Natural killer cell (primary cell): ENCODE measurements at regions not wholly inside any gene's neighbourhood (a gene's known extent, or its start where the extent isn't known, plus 50 kb on each side); places are given as distances from the start of the nearest gene placed in this dataset.

Experiments used
- ATAC-seq, 3 donors: fragments of 150-1000 bp in 2 of 3; fragments of 200-7000 bp in 1 of 3; cut with Tn5 transposase; 1 replicate in 1 of 3; 2 replicates in 2 of 3; pipeline ENCODE4 v1.10.0; 2021; ENCODE audit warnings: mild to moderate bottlenecking in 2 of 3, moderate library complexity in 2 of 3
- DNase-seq, 2 donors: peaks; one replicate each; pipeline versions ENCODE4 v3.0.0 to v3.0.0-alpha.2; 2013 to 2021; ENCODE audit warnings: mixed read lengths in 1 of 2
- H3K27ac ChIP-seq: one replicate; pipeline ENCODE4 v1.5.1; 2013; ENCODE audit warnings: mild to moderate bottlenecking, low read length
- H3K27me3 ChIP-seq: one replicate; pipeline ENCODE4 v1.6.1; 2013; ENCODE audit warnings: low read length; ENCODE audit not compliant: control insufficient read depth, insufficient read depth
- H3K36me3 ChIP-seq: one replicate; pipeline ENCODE4 v1.6.1; 2013; ENCODE audit warnings: low read length; ENCODE audit not compliant: control insufficient read depth, insufficient read depth
- H3K4me1 ChIP-seq: one replicate; pipeline ENCODE4 v1.6.1; 2013; ENCODE audit warnings: low read length; ENCODE audit not compliant: control insufficient read depth, insufficient read depth
- H3K4me3 ChIP-seq: one replicate; pipeline ENCODE4 v1.5.1; 2013; ENCODE audit warnings: low read length
- H3K9me3 ChIP-seq: one replicate; pipeline ENCODE4 v1.6.1; 2013; ENCODE audit warnings: low read length; ENCODE audit not compliant: control insufficient read depth, insufficient read depth
- H3K27ac Mint-ChIP-seq, 2 donors: one replicate each; pipeline ENCODE4 v1.8.0; 2022; ENCODE audit warnings: mild to moderate bottlenecking in 2 of 2, mixed read lengths in 2 of 2, moderate library complexity in 1 of 2
- H3K27me3 Mint-ChIP-seq, 2 donors: one replicate each; pipeline ENCODE4 v1.8.0; 2022; ENCODE audit warnings: low read depth in 2 of 2, mixed read lengths in 2 of 2
- H3K36me3 Mint-ChIP-seq: one replicate; pipeline ENCODE4 v1.8.0; 2022; ENCODE audit warnings: mixed read lengths
- H3K4me1 Mint-ChIP-seq, 2 donors: one replicate each; pipeline ENCODE4 v1.8.0; 2022; ENCODE audit warnings: mixed read lengths in 2 of 2
- H3K4me3 Mint-ChIP-seq: one replicate; pipeline ENCODE4 v1.8.0; 2022; ENCODE audit warnings: mild to moderate bottlenecking, moderate library complexity, mixed read lengths
- H3K9me3 Mint-ChIP-seq, 2 donors: one replicate each; pipeline ENCODE4 v1.8.0; 2022; ENCODE audit warnings: mixed read lengths in 2 of 2
- WGBS: methylation state at CpG from one replicate; pipeline ENCODE4 v1.1.7; 2013; ENCODE audit warnings: missing lambda C conversion rate; ENCODE audit not compliant: insufficient coverage; 5-methylcytosine and 5-hydroxymethylcytosine counted together
- intact Hi-C: fragments of 100-400 bp; cut with micrococcal nuclease; formaldehyde crosslinking; loops from one replicate; pipeline ENCODE4 v1.14.2; 2022
- TF ChIP-seq, protein P1 (sequence below): fragments of 200-600 bp; IDR thresholded peaks from one replicate; pipeline ENCODE4 v1.8.0; 2022; ENCODE audit warnings: antibody characterized with exemption

GRCh38 chr3:106191913-106192312, 323.1 kb upstream of the CBLB start:
- Histone ChIP-seq H3K4me1 (no peaks in the 10 kb centered on the region), H3K27ac (no peak overlapping the region), H3K27me3 (no peaks in the 10 kb centered on the region), H3K36me3 (no peaks in the 10 kb centered on the region), H3K9me3 (no peaks in the 10 kb centered on the region), H3K4me3 (no peak overlapping the region)
- TF ChIP-seq, protein P1, sequence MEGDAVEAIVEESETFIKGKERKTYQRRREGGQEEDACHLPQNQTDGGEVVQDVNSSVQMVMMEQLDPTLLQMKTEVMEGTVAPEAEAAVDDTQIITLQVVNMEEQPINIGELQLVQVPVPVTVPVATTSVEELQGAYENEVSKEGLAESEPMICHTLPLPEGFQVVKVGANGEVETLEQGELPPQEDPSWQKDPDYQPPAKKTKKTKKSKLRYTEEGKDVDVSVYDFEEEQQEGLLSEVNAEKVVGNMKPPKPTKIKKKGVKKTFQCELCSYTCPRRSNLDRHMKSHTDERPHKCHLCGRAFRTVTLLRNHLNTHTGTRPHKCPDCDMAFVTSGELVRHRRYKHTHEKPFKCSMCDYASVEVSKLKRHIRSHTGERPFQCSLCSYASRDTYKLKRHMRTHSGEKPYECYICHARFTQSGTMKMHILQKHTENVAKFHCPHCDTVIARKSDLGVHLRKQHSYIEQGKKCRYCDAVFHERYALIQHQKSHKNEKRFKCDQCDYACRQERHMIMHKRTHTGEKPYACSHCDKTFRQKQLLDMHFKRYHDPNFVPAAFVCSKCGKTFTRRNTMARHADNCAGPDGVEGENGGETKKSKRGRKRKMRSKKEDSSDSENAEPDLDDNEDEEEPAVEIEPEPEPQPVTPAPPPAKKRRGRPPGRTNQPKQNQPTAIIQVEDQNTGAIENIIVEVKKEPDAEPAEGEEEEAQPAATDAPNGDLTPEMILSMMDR = no peak
- Mint-ChIP-seq H3K36me3 (no peaks in the 10 kb centered on the region), H3K27me3 (no peaks in the 10 kb centered on the region), H3K9me3 (no peaks in the 10 kb centered on the region), H3K4me1 (peaks cover 0 to 5% of the 10 kb centered on the region in 2 donors), H3K27ac (no peak overlapping the region), H3K4me3 (no peak overlapping the region)
- no peak for DNase-seq
- intact Hi-C loops = no loop called here
- WGBS = 100% methylated on average over 3 of the region's 3 CpGs
- ATAC-seq = no peak

DNA sequence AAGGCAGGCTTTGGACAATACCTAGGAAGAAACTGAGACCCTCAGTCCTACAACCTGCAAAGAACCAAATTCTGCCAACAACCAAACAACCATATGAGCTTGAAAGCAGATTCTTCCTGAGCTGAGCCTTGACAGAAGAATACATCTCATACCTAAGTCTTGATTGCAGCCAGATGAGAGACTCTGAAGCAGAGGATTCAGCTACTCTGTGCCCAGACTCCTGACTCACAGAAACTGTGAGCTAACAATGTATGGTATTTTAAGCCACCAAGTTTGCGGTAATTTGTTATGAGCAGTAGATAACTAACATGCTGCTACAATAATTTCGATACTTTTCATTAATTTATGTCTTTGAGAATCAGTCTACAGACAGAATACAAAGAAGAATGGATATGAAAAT, 325.1 kb upstream of the CBLB start:
- peaks cover 0 to 2% of the 10 kb centered on the region in 2 donors for H3K9me3 Mint-ChIP-seq
- intact Hi-C loops = no loop called here
- H3K27ac Mint-ChIP-seq = no peak overlapping the region
- Histone ChIP-seq H3K9me3 (no peaks in the 10 kb centered on the region), H3K27ac (no peak overlapping the region), H3K4me1 (no peaks in the 10 kb centered on the region), H3K36me3 (no peaks in the 10 kb centered on the region), H3K4me3 (no peak overlapping the region), H3K27me3 (no peaks in the 10 kb centered on the region)
- H3K4me1 Mint-ChIP-seq = no peaks in the 10 kb centered on the region
- H3K27me3 Mint-ChIP-seq = no peaks in the 10 kb centered on the region
- no peak for ATAC-seq
- 100% methylated on average over 1 of the region's 2 CpGs for WGBS
- TF ChIP-seq, protein P1 = no peak
- H3K4me3 Mint-ChIP-seq = no peak overlapping the region
- no peak for DNase-seq
- no peaks in the 10 kb centered on the region for H3K36me3 Mint-ChIP-seq

GRCh38 chr3:106194726-106195125, 325.9 kb upstream of the CBLB start:
- H3K27me3 ChIP-seq = no peaks in the 10 kb centered on the region
- H3K27ac Mint-ChIP-seq = no peak overlapping the region
- no peaks in the 10 kb centered on the region for H3K4me1 ChIP-seq
- WGBS = no CpG with 5 or more reads among the region's 1 CpG
- H3K4me1 Mint-ChIP-seq = no peaks in the 10 kb centered on the region
- H3K36me3 Mint-ChIP-seq = no peaks in the 10 kb centered on the region
- no peaks in the 10 kb centered on the region for H3K36me3 ChIP-seq
- no peaks in the 10 kb centered on the region for H3K27me3 Mint-ChIP-seq
- peaks cover 0 to 2% of the 10 kb centered on the region in 2 donors for H3K9me3 Mint-ChIP-seq
- H3K27ac ChIP-seq = no peak overlapping the region
- intact Hi-C loops = no loop called here
- no peak overlapping the region for H3K4me3 ChIP-seq
- no peak for ATAC-seq
- no peak for DNase-seq
- H3K9me3 ChIP-seq = no peaks in the 10 kb centered on the region
- TF ChIP-seq, protein P1 = no peak
- no peak overlapping the region for H3K4me3 Mint-ChIP-seq

DNA sequence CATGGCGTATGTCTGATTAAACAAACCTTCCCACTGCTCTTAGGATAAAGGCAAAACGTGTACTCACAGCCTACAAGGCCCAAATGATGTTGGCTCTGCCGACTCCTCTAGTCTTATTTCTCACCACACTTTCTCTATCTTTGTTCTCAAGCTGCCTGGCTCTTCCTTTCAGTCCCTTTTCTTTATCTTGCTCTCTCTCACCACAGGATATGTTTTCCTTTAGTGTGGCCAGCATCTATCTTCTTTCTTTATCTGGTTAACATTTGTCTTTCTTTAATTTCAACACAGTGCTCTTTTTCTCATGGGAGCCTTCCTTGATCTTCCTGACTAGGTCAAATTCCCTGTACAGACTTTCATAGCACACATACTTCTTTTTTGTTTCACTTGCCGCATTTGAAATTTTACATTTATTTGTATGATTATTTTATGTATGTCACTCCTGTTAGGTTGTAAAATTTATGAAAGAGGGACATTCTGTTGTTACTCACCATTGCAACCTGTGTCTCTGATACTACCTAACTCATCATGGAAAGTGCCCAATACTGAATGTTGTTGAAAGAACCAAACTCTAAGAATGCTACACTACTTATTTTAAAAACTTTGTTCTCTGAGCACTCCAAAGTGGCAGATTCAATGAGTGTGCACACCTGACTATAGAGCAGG, 328.9 kb upstream of the CBLB start:
- no peak overlapping the region for H3K27ac ChIP-seq
- H3K36me3 ChIP-seq = no peaks in the 10 kb centered on the region
- DNase-seq = no peak
- H3K27ac Mint-ChIP-seq = no peak overlapping the region
- H3K4me1 Mint-ChIP-seq = no peaks in the 10 kb centered on the region
- H3K4me3 Mint-ChIP-seq = no peak overlapping the region
- 56% methylated on average over 3 of the region's 4 CpGs for WGBS
- no peak overlapping the region for H3K4me3 ChIP-seq
- intact Hi-C loops = no loop called here
- H3K27me3 Mint-ChIP-seq = no peaks in the 10 kb centered on the region
- peaks cover 0 to 2% of the 10 kb centered on the region in 2 donors for H3K9me3 Mint-ChIP-seq
- H3K36me3 Mint-ChIP-seq = no peaks in the 10 kb centered on the region
- H3K27me3 ChIP-seq = no peaks in the 10 kb centered on the region
- TF ChIP-seq, protein P1 = no peak
- no peaks in the 10 kb centered on the region for H3K4me1 ChIP-seq
- ATAC-seq = no peak
- no peaks in the 10 kb centered on the region for H3K9me3 ChIP-seq
